ENCODE measurements at regions not wholly inside any gene's neighbourhood (a gene's known extent, or its start where the extent isn't known, plus 50 kb on each side); places are given as distances from the start of the nearest gene placed in this dataset.

DNA sequence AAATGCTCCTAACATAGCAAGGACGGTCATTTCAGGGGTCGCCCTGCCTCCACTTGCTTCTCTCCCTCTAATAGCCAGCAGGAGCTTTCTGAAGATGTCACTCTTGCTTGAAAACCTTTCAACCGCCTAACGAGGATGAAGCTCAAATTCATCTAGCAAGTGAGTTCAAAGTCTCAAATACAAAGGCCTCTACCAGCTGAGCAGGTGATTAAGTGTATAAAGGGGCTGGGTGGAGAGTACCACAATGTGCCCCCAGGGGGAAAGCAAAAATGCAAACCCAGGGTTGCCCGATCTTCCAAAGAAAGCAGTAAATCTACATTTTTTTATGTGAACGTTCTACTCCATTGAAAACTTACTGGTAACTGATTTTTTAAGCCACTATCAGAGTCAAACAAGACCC lies 50.4 kb upstream of the GRIP2 start:
- no peak for DNase-seq

DNA sequence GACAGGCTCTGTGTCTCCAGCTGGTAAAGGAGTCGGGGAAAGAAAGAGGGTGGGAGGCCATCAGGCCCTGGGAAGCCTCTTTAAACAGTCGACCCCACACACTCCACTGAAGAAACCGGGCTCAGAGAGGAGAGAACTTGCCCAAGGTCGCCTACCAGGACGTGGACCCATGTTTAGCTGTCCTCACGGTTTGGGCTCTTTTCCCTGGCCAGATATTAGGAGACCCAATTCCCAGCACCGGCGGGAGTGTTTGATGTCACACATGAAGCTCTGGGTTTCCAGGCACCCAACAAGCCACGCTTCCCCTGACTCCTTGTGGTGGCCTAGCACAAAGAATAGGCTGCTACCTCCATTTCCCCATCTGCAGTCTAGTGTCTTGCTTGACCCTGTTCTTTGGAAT lies 52.2 kb upstream of the GRIP2 start:
- no peak for DNase-seq

- no peak for DNase-seq
Observed at GRCh38 chr3:14592836-14593235, 52.7 kb upstream of the GRIP2 start.

DNA sequence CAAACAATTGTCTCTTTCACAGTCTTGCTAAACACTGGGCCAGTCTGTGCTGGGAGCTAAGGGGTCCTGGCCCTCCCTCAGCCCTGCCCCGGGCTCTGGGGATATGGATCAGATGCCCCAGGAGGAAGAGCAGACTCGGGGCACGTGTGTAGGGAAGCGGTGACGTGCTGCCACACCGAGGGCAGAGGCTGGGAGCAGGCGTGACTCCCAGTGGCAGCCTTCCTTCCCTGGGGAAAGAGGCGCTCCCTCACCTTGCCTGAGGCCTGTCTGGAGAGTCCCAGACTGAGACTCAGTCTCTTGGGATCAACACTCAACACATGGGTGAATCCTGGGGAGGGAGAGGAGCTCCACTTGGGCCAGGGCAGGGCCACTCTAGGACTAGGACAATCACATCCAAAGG lies 54.1 kb upstream of the GRIP2 start:
- no peak for DNase-seq

DNA sequence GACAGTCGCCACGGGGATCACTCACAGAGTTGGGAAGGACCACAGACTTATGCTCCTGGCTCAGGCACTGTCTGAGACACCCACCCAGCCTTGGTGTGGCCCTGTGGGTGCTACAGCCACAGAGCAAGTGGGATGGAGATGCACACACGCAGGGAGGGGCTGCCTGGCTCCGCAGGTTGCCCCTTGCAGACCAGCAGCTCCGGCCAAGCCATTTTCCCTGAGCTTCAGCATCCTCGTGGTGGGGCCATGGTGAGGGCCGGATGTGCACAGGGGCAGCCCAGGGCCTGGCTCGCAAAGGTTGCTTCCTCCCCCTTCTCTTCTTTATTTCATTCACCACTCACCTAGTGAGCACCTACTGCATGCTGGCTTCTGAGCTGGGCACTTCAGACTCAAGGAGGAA lies 55.4 kb upstream of the GRIP2 start:
- DNase-seq, result no peak

GRCh38 chr3:14597266-14597665 lies 54.3 kb upstream of the CCDC174 start:
- DNase-seq, result no peak

GRCh38 chr3:14598143-14598569 lies 53.4 kb upstream of the CCDC174 start:
- peak; percentile 72 for DNase-seq

GRCh38 chr3:14599488-14599887 lies 52.1 kb upstream of the CCDC174 start:
- DNase-seq, result no peak

- no peak for DNase-seq
Observed at GRCh38 chr3:14600075-14600474, 51.5 kb upstream of the CCDC174 start.

DNA sequence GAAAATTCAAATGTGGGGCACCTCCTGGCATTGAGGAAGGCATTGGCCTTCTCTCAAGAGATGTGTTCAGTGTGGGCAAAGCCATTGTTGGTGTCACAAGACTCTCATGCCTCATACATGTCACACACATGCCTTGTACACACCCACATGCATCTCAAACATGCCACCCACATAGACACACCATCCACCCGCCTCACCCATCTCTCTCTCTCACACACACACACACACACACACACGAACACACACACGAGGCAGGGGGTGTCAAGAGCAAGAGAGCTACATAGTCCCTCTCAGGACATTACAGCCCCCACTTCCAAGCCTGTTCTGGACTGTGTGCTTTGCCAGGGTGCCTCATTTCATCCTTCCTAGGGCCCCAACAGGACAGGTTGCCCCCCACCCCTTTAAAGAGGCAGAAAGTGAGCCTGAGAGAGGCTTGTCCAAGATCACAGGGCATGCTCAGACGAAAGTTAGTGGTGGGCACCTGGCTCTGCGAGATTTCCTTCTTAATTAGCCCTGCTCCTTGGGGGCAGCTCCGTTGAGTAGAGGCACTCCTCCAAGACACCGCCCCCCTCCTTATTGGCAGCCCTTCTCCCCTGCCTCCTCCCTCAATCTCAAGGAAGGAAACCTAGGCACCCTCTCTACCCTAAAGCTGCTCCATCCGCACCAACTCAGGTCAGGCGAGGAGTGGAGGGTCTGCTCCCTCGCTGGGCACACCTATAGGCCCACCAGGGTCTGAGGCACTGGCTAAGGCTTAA lies 50.5 kb upstream of the CCDC174 start:
- no peak for DNase-seq

GRCh38 chr3:14601692-14602005 lies 49.9 kb upstream of the CCDC174 start:
- no peak for DNase-seq
